Heart right ventricle (tissue), 16 donors: ENCODE measurements at regions not wholly inside any gene's neighbourhood (a gene's known extent, or its start where the extent isn't known, plus 50 kb on each side); places are given as distances from the start of the nearest gene placed in this dataset.

Experiments
- ATAC-seq, 8 donors: fragments of 200-7000 bp; cut with Tn5 transposase; one replicate each; pipeline ENCODE4 v1.9.1; 2020; ENCODE audit warnings: mild to moderate bottlenecking in 8 of 8, moderate library complexity in 8 of 8, moderate number of reproducible peaks in 1 of 8
- DNase-seq, 2 donors: peaks; one replicate each; pipeline ENCODE4 v3.0.0-alpha.2; 2020
- H3K27ac ChIP-seq, 10 donors: fragments of 200-600 bp; sonication (generic) in 2 of 10; one replicate each; pipeline versions ENCODE4 v1.5.0 to v1.8.0; 2020 to 2022; ENCODE audit warnings: mild to moderate bottlenecking in 3 of 10
- H3K27me3 ChIP-seq, 7 donors: fragments of 200-600 bp; one replicate each; pipeline ENCODE4 v1.8.0; 2021 to 2022; ENCODE audit warnings: mild to moderate bottlenecking in 2 of 7
- H3K36me3 ChIP-seq, 9 donors: fragments of 200-600 bp; sonication (generic) in 1 of 9; one replicate each; pipeline versions ENCODE4 v1.5.0 to v1.8.0; 2020 to 2022; ENCODE audit warnings: mild to moderate bottlenecking in 2 of 9
- H3K4me1 ChIP-seq, 9 donors: fragments of 200-600 bp; sonication (generic) in 1 of 9; one replicate each; pipeline versions ENCODE4 v1.5.0 to v1.8.0; 2020 to 2022; ENCODE audit warnings: mild to moderate bottlenecking in 4 of 9
- H3K4me3 ChIP-seq, 10 donors: fragments of 200-600 bp; sonication (generic) in 2 of 10; one replicate each; pipeline versions ENCODE4 v1.5.0 to v1.8.0; 2020 to 2022; ENCODE audit warnings: mild to moderate bottlenecking in 7 of 10, moderate library complexity in 2 of 10
- H3K9me3 ChIP-seq, 11 donors: fragments of 200-600 bp in 10 of 11; sonication (generic) in 2 of 11; one replicate each; pipeline versions ENCODE4 v1.5.0 to v1.8.0; 2013 to 2022; ENCODE audit warnings: mild to moderate bottlenecking in 2 of 11, control low read depth in 1 of 11, moderate library complexity in 1 of 11
- CTCF ChIP-seq, 9 donors: fragments of 200-600 bp; sonication (generic) in 2 of 9; IDR thresholded peaks; one replicate each; pipeline versions ENCODE4 v1.5.0 to v1.8.0; 2021 to 2022; ENCODE audit warnings: antibody characterized with exemption in 9 of 9, mild to moderate bottlenecking in 5 of 9, moderate library complexity in 1 of 9
- WGBS, 2 donors: extraction: QIAGEN DNeasy Blood & Tissue Kit; methylation state at CpG; one replicate each; pipeline ENCODE4 v1.1.7; 2013; ENCODE audit warnings: inconsistent platforms in 1 of 2; 5-methylcytosine and 5-hydroxymethylcytosine counted together
- intact Hi-C, 10 donors: fragments of 100-400 bp; cut with DNase I; formaldehyde crosslinking; loops; one replicate each; pipeline versions ENCODE4 v1.11.1 to v1.14.2; 2022
- donor health status: Arrhythmogenic right ventricular cardiomyopathy.
- donor health status: ischemic (EF 13 %, LVEDD 7.1; RV severe dilation, severe dysfunction).
- donor health status: healthy with polysubstance abuse.
- donor health status: DM: no; HTN: yes; CAD: no.
- donor health status: DM: no; HTN: no; CAD: no.
- donor health status: ischemic (EF 25% LVEDD 6.9; RV normal size, moderate dysfunction).
- donor health status: ischemic (EF 25% LVEDD 5.7; RV mildly dilated, moderate dysfunction).
- donor health status: healthy.
- donor health status: DM: yes; HTN: yes; CAD: no.
- donor health status: Ischemic cardiomyopathy.
- donor health status: ischemic (EF 35%, LVEDD 5.7; RV mildly dilated, moderate dysfunction).
- donor health status: nonischemic (EF 11% LVEDD 7.7; RV severe dilation, severe dysfunction).
- donor health status: DM: yes; HTN: yes; CAD: no.
- donor health status: PGD.
- donor health status: ischemic (EF 29% LVEDD 5.4; RV normal size, mild dysfunction).
- donor health status: nonischemic (EF 23%, LVEDD 6.1; RV moderate dilation, normal function).

GRCh38 chr6:15793826-15794225, 131.0 kb upstream of the DTNBP1 start:
- Histone ChIP-seq H3K36me3 (no peaks in the 10 kb centered on the region), H3K27ac (peak overlapping the region in 6 of 10 donors; percentile 23 to 71 (median 48)), H3K27me3 (no peaks in the 10 kb centered on the region), H3K9me3 (peaks cover 0 to 15% (median 3%) of the 10 kb centered on the region in 11 donors), H3K4me3 (no peak overlapping the region), H3K4me1 (peaks cover 0 to 41% (median 19%) of the 10 kb centered on the region in 9 donors)
- no peak for ATAC-seq
- intact Hi-C loops: loop anchor here in 1 of 10 donors (2.0 kb wide), 1 partner anchor 57 kb away; no protein-coding TSS in a partner anchor
- DNase-seq: no peak
- TF ChIP-seq CTCF (IDR thresholded peaks at IDR 0.05): no peak

GRCh38 chr6:15793288-15793687, 130.5 kb upstream of the DTNBP1 start:
- ATAC-seq (peak in 7 of 8 donors; percentile 49 to 76 (median 65)), DNase-seq (peak in 1 of 2 donors; percentile 5)
- TF ChIP-seq CTCF (IDR thresholded peaks at IDR 0.05): no peak
- 55% methylated on average over 4 of the region's 4 CpGs for WGBS, 2 donors
- no peaks in the 10 kb centered on the region for H3K36me3 ChIP-seq
- peaks cover 0 to 13% (median 3%) of the 10 kb centered on the region in 11 donors for H3K9me3 ChIP-seq
- intact Hi-C loops: loop anchor here in 1 of 10 donors (2.0 kb wide), 1 partner anchor 56 kb away; no protein-coding TSS in a partner anchor
- peaks cover 0 to 41% (median 19%) of the 10 kb centered on the region in 9 donors for H3K4me1 ChIP-seq
- no peaks in the 10 kb centered on the region for H3K27me3 ChIP-seq
- H3K27ac ChIP-seq: peak overlapping the region in 6 of 10 donors; percentile 23 to 71 (median 48)
- H3K4me3 ChIP-seq: no peak overlapping the region

GRCh38 chr6:15792842-15793241, 130.0 kb upstream of the DTNBP1 start:
- H3K27ac ChIP-seq: peak overlapping the region in 3 of 10 donors; percentile 16 to 49 (median 30)
- DNase-seq (no peak), ATAC-seq (no peak)
- H3K36me3 ChIP-seq: no peaks in the 10 kb centered on the region
- intact Hi-C loops: loop anchor here in 1 of 10 donors (2.0 kb wide), 1 partner anchor 56 kb away; no protein-coding TSS in a partner anchor
- no peaks in the 10 kb centered on the region for H3K27me3 ChIP-seq
- no peak overlapping the region for H3K4me3 ChIP-seq
- peaks cover 0 to 41% (median 19%) of the 10 kb centered on the region in 9 donors for H3K4me1 ChIP-seq
- peaks cover 0 to 8% (median 0%) of the 10 kb centered on the region in 11 donors for H3K9me3 ChIP-seq
- TF ChIP-seq CTCF (IDR thresholded peaks at IDR 0.05): no peak

- Histone ChIP-seq H3K9me3 (no peaks in the 10 kb centered on the region), H3K4me1 (peaks cover 0 to 31% (median 15%) of the 10 kb centered on the region in 9 donors), H3K27ac (no peak overlapping the region), H3K36me3 (no peaks in the 10 kb centered on the region), H3K4me3 (no peak overlapping the region), H3K27me3 (no peaks in the 10 kb centered on the region)
- 86 to 88% methylated on average over 8 of the region's 8 CpGs for WGBS, 2 donors
- intact Hi-C loops: loop anchor here in 1 of 10 donors (2.0 kb wide), 1 partner anchor 55 kb away; no protein-coding TSS in a partner anchor
- TF ChIP-seq CTCF (IDR thresholded peaks at IDR 0.05): no peak
- no peak for DNase-seq
- no peak for ATAC-seq
These were observed 128.8 kb upstream of the DTNBP1 start for GRCh38 chr6:15791448-15792181.
